ENCODE measurements at regions not wholly inside any gene's neighbourhood (a gene's known extent, or its start where the extent isn't known, plus 50 kb on each side); places are given as distances from the start of the nearest gene placed in this dataset.

DNA sequence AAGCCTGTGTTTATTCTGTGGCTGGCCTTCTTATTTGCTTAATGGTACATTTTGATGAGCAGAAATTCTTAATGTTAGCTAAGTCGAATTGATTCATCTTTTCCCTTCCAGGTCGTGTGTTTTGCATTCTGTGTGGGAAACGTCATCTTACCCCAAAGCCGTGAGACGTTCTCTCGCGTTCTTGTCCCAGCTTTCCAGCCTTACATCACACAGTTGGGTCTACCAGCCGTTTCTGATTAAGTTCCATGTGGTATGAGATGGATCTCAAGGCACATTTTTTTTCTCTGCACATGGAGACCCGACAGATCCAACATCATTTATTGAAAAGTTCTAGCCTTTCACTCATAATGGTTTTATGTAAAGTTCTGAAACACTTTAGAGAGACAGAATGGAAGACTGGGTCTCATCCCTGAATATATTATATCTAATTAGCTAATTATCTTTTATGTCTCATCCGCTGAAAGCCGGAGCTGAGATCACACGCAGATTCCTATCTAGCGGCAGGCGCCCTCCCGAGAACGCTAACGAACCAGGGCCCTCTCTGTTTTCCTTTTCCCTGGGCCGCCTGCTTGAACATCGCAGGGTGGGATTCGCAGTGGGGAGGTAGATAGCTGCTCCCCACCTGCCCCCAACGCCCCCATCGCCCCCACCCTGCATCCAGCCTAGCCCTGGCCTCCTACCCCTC, 1162.2 kb downstream of the BRD1 start:
- no peak for DNase-seq

DNA sequence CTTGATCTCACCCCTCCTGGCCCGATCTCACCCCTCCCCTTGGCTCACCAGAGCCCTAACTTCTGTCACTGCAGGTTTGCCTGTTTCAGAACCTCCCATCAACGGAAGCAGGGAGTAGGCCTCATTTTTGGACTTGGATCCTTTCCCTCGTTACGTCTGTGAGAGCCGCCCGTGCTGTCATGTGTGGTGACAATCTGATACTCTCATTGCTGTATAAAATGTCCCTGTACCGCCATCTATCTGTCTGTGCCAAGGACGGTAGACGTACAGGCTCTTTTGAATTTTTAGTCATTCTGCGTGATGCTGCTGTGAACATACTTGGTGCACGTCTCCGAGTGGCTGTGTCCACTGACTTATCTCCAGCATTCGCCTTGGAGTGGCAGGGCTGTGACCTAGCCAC, 1163.1 kb downstream of the BRD1 start:
- DNase-seq = no peak

DNA sequence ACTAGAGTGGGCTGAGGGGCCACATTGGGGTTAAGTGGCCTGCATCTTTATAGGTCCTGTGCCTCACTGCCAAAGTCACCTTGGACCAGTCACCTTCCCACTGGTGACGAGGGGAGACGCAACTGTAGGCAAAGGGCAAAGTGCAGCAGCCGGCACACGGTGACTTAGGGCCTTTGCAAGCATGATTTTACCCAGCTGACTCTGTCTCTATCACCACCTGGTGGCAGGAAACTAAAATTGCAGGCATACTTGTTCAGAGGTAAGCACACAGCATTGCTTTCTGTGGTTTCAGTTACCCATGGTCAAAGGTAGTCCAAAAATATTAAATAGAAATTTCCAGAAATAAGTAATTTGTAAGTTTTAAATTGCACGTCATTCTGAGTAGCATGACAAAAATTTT, 1164.4 kb downstream of the BRD1 start:
- no peak for DNase-seq

DNA sequence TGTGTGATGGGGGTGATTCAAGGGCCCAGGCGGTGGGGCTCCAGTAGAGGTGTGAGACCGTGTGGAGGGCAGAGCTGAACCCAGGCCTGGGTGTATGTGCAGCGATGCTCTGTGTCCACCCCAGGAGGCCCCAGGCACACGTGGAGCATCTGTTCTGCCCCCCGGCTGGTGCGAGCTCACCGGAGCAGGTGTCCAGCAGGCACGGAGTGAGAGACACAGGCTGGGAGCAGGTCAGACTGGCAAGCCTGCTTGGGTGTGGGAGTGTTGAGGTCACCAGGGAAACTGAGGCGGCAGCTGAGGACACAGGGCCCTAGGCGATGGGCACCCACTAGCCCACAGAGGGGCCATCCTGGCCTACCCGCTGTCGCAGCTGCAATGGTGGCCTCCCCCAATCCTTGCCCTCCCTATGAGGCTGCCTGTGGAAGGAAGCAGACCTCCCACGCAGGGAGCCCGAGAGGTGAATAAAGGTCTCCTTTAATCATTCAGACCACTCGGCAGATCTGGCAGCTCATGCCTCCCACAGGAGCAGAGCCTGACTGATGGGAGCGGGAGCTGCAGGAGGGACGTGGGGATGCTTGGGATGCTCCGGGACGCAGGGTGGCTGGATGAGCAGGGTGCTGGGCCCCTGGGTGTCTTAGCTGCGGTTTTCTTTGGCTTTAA, 1165.1 kb downstream of the BRD1 start:
- DNase-seq = no peak

DNA sequence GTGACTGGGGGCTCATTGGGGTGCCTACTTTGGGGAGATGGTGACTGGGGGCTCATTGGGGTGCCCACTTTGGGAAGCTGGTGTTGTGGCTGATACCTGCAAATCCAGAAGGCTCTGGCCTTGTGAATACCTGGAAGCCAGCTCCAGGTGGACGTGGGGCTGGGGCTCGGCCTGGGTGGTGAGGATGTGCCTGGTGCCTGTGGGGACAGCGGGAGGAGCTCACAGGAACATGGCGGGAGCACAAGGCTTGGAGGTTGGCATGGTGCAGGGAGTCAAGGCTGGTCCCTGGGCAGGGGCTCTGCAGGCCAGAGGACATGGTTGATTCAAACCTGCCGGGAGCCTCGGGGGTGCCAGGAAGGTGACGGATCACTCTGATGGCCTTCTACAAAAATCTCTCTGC, 1165.7 kb downstream of the BRD1 start:
- no peak for DNase-seq

DNA sequence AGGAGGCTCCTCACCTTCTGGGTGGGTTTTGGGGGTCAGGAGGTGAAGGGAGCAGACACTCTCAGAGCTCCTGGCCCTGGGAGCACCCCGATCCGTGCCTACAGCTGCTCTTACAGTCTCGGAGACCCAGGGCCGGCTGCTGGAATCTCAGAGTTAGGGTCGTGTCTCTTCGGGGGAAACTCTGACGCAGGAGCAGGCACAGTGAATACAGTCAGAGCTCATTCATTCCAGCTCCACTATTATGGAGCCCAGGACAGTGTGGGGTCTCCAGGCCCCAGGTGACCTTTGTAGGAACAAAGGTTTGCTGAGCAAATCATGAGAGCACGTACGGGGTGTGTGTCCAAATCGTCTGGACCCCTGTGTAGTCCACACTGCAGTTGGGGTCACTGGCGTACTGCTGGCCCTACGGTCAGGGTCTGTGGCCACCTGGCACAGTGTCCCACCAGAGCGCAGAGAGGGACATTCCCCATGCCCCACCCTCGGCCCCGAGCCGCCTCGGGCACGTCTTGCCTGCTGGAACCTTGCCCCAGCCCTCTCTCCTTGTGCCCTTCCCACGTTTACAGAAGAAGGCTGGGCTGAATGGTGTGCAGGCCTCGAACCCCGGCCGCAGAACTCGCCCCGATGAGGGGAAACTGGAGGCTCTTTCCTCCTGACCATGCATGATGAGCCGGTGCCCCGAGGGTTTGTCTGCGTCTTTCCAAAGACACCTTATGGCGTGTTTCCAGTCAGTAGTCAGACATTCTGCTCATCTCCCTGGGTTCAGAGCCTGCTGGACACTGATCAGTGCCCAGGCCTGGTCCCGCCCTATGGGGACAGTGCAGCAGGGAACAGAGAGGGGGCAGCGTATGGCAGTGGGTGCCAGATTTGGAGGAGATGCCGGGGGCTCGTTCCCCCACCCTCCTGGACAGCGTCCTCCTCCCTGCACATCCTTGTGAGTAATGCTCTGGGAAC, 1166.6 kb downstream of the BRD1 start:
- no peak for DNase-seq

DNA sequence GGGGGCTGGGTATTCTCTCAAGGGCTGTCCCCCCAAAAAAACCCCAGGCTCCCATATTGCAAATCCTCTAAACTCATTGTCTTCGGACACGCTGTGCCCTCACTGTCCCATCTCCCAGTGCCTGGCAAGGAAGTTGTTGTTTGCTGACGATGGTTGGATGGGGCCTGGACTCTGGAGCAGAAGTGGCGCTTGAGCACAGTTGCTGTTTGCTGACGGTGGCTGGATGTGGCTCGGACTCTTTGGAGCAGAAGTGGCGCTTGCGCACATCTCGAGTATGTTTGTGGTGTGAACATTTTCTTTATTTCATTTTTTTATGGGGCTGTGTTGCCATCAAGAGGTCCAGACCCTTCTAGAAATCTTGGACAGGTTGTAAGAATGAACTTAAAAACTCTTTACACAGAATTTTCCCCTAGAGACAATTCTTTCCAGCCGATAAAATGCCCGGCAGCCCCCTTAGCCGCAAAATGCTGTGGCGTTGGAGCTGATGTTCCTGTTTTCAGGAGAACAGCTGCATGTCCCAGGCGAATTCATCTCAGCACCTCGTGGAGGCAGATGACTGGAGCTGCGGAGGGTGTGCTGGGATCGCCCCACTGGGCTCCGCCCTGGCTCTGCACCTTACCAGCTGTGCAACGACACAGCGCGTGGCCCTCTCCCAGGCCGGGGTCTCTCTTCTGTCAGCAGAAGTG, 1167.4 kb downstream of the BRD1 start:
- no peak for DNase-seq

DNA sequence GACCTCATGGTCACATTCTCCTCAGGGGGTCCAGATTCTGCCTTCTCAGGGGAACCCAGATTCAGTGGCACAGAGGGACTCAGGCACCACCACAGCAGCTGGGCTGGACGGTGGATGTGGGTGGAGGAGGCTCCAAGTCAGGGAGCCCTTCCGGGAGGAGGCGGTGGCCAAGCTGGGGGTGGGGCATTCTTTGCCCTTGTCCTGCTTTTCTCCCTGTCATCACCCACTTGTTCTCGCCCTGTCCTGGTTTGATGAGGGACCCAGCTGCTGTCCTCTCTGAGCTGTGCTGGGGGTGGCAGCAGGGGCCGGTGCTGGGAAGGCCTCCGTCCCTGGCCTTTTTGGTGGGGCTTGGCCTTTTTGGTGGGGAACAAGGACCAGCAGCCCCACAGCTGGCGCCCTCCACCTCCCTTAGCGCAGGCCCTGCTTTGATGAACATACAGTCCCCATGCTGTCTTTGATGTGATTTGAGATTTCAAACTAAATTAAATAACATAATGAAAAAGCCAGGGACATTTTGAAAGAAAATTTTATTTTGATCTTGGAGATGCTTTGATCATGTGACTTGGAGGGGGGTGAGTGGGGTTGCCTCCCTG, 1168.2 kb downstream of the BRD1 start:
- no peak for DNase-seq

DNA sequence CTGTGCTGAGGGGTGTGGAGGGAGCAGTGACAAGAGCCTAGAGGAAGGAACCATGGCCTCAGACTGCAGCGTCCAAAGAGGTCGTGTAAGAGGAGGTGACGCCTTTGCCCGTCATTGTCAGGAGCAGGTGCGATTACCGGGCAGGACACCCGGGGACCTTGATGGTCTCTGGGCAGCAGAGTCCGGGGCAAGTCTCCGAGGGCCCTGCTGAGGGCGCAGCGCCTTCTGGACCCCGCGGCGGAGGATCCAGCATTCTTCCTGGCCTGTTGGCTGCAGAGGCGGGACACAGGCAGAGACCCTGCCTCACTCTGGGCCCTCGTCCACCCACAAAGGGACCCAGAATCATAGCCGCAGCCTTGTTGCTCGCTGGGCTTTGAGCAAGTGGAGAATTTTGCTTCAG, 1168.8 kb downstream of the BRD1 start:
- DNase-seq = no peak

DNA sequence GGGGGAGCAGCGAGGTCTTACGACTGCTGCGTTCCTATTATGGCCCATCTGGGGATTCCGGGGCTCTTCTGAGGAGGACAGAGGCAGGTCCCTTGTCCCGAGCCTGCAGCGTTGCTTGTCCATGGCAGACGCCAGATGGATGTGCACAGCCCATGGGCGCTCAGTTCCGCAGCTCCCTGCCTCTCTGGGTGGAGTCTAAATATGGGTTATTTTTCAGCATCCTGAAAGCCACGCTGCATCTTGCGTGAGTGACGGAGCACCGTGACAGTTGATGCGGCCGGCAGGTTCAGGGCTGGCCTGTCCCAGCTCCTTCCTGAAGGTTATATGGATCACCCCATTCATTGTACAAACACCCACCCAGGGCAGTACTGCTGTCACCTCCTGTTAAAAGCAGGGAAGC, 1169.4 kb downstream of the BRD1 start:
- no peak for DNase-seq

DNA sequence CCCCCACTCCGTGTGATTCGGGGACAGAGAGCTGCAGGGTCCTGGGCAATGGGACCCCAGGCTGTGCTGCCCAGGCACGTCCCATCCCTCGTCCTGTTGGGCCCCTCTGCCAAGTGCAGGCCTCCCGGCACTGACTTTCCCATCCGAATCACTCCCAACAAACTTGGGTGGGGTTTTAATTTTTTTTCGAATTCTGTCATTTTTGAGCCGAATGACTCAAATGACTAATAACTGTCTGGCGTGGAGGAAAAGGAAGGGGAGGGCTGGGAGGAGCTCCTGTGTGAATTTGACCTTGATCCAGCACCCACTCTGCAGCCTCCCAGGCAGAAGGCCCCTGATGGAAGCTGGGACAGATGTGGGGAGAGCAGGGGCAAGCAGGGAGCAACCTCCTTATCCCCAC, 1173.2 kb downstream of the BRD1 start:
- DNase-seq = no peak

DNA sequence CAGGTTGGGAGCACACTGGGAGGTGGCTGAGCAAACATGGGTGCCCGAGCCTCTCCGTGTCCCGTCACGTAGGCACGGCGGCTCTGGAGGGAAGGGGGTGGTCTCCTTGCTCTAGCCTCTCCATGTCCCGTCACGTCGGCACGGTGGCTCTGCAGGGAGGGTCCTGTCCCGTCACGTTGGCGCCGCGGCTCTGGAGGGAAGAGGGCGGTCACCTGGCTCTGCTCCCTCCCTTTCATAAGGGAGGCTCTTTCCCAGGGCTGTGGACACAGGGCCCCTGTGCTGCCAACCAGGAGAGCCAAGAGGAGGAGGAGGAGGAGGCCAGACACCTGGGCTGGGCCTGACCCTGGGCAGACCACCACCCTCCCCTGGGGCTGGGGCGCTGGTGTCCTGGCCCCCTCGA, 1173.7 kb downstream of the BRD1 start:
- no peak for DNase-seq

DNA sequence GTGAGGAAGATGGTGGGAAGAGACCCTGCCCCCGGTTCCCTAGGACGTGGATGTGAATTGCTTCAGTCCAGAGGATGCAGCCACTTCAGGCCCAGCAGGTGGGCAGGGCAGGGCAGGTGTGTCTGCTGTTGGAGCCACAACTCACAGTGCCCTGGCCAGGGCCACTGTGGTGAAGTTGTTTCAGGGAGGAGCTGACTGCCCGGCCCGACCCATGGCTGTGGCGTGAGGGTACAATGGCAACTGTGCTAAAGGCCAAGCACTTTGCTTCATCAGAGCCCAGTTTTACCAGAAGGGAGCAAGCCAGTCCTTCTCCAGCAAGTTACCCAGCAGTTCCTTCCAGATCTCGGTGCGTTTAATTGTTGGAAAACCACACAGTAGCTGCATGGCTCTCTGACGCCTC, 1174.4 kb downstream of the BRD1 start:
- DNase-seq = no peak

DNA sequence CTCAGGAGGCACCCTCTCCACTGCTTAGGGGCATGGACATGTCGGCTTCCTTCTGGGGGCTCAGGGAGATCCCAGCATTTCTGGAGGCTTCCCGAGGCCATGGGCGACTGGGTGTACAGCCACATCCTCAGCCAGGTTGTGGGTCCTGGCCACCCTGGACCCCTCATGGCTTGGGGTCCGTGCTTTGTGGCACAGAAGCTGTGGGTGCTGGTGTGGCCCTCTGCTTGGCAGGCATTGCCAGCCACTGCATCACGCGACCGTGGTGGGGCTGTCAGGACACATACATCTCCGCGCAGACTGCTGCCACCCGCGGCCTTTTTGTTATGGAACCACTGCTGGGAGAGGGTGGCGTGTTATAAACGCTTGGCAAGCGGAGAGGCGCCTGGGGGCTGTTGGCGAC, 1174.9 kb downstream of the BRD1 start:
- DNase-seq = no peak

DNA sequence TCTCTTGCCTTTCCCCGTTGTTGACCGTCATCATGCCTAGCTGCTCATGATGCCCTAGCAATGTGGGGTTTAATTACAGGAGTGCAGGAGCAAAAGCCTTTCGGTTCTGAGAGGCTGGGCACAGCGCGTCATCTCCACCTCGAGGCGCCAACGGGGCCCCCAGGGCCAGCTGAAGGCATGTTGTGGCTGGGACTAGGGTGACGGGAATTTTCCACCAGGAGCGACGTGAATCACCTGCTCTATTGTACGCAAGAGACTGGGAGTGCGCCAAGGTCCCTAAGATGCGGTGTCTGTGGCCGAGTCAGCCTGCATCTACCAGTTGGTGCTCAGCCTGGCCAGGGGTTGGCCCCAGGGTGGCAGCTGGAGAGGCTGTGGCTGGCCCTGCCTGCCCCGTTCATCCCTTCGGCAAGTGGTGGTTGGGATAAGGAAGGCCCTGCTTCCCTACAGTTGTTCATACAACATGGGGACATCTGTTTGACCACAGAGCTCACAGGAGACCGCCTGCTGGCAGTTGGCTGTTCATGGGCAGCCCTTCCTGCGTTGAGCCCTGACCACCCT, 1175.6 kb downstream of the BRD1 start:
- no peak for DNase-seq

DNA sequence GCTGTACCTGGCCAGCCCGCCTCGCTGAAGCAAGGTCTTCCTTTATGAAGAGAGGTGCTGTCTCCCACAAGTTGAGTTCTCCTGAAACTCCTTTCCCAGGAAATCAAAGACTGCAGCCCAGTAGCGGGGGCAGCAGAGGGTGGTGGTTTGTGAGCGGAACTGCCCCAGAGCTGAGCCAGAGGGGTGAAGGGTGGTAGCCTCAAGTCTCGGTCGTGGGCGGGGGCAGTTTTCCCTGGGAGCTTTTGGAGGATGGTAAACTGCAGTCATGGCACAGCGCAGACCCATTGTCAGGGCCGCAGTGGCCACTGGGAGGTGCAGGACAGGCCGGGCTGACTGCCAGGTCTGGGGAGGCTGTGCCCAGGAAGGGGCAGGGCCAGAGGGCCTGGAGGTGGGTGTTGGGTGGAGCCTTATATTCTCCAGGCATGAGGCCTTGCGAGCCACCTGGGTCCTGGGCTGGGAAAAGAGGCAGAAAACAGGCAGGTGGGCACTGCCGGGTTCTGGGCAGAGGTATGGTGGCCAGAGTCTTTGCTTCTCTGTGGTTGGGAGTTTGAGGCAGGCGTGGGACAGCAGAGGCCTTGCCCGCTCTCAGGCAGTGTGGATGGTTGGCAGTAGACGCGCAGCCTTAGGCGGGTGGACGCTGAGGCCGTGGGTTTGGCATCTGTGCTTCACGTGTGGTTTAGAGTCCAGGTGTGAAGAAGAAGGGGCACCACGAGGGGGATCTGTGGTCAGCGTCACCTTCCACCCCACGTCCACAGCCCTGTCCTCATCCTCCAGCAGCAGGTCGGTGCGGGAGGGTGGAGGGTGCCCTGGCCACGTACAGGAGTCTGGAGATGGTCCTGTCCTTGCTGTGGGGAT, 1176.4 kb downstream of the BRD1 start:
- DNase-seq = no peak

DNA sequence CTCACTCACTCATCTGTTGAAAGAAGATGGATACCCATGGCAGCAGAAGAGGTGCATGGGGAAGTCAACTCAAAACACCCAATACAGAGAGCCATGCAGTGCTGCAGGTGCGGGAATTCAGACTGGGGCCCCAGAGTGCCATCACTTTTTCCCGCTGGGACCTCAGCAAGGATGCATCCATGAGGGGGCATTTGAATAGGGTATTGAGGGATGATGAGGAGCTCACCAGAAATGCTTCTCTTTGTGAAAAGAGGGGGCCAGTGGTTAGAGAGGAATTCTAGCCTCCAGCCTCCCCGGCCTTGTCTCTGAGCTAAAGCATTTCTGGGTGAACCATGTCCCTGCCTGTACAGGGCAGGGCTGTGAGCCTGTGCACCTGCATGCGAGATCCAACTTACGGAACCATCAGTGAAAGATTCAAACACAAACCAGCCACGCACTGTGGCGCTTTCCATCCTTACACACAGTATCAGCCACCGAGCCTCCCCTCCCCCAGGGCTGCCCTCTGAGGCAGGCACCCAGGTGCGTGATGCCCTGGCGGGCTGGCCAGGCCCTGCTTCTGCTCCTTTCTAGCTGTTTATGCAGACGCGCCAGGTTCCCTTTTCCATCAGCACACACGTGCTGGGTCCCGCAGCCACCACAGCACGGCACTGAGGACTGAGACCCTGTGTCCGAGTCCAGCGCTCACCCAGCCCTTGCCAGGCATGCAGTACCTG, 1177.2 kb downstream of the BRD1 start:
- no peak for DNase-seq

DNA sequence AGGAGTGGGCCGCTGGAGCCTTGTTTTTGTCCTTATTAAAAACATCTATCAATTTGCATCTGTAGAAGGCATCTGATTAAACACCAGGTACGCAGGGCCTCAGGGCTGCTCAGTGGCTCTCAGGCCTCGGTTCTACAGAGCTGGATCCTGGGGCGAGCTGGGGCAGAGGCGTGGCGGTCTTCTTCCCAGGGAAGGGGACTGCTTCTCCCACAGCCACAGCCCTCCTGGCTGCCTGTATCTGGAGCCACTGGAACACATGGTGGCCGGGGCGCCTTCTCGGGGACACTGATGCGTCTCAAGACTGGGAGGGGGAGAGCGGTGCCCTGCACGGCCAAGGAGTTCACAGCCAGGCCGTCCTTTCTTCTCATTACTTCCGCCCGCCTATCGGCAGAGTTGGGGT, 1178.2 kb downstream of the BRD1 start:
- DNase-seq = no peak

DNA sequence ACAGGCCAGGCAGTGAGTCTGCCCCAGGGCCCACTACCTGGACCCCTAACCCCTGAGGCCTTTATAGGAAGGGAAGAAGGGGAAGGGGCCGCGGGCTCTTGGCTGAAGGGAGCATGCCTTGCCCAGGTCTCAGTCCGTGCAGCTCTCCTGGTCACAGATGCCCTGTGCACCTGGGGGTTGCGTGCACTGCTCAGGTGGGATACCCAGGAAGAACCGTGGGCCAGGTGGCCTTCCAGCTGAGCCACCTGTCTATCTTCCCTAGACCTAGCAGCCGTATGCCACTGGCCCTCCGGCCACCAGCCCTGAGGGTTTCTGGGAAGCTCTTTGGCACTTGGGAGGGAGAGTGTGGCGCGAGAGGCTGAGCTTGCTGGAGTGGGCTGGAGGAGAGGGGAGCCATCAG, 1178.6 kb downstream of the BRD1 start:
- no peak for DNase-seq

DNA sequence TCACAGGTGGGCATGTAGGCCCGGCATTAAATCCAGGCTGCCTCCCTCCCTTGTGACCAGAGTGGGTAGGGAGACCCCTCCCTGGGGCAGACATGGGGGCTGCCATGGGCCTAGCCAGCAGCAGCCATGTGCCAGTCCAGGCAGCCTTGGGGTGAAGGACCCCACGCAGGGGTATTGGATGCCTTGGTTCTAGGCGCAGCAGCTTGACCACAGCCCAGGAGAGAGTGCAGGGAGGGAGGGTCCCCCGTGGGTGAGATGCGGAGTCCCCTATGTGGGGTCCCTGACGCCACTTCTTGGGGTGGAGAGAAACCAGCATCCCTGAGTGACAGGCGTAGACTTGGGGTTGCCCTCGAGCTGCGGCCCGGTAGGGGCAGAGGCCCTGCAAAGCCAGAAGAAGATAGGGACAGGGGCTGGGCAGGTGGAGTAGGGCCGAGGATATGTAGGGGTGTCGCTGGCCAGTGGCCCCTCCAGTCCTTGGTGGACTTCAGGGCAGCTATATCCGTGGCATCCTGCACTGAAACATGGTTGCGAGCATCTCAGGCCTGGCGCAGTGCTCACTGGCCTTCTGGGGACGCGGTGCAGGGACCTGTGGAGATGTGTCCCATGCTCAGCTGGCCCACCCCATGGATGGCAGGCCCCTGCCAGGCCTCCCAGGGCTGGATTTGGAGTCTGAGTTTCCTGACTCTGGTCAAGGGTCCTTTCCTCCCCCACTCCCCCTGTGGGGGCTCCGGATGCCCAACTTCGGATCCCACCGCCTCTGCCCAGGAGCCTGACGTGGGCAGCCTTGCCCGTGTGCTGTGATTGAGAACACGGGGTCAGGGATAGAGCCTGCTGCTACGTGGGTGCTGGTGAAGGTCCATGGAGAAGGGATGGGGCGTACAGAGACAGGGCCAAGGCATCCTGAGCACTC, 1179.8 kb downstream of the BRD1 start:
- no peak for DNase-seq
